Gastrocnemius medialis (tissue), 4 donors: ENCODE measurements at regions not wholly inside any gene's neighbourhood (a gene's known extent, or its start where the extent isn't known, plus 50 kb on each side); places are given as distances from the start of the nearest gene placed in this dataset.
"Not testable (repeated sequence)": the region's sequence is repeated elsewhere in the genome, so short reads cannot be mapped to it uniquely, and the experiment has no call there.

Experiments
- ATAC-seq, 2 donors: fragments of 150-250 bp; one replicate each; pipeline ENCODE4 v1.9.1; 2016
- DNase-seq, 2 donors: peaks; one replicate each; pipeline ENCODE4 v3.0.0-alpha.2; 2019
- H3K27ac ChIP-seq, 4 donors: fragments of 200-600 bp; sonication (generic); 1 replicate in 1 of 4; 2 replicates in 3 of 4; pipeline ENCODE4 v1.5.1; 2016 to 2018; ENCODE audit warnings: mild to moderate bottlenecking in 2 of 4, moderate library complexity in 1 of 4
- H3K27me3 ChIP-seq, 3 donors: fragments of 200-600 bp; sonication (generic) in 2 of 3; 1 replicate in 1 of 3; 2 replicates in 2 of 3; pipeline versions ENCODE4 v1.5.1 to v1.6.0; 2016 to 2019; ENCODE audit warnings: mild to moderate bottlenecking in 1 of 3, moderate library complexity in 1 of 3
- H3K36me3 ChIP-seq, 2 donors: fragments of 200-600 bp; sonication (generic) in 1 of 2; one replicate each; pipeline ENCODE4 v1.5.1; 2017 to 2018
- H3K4me1 ChIP-seq, 2 donors: fragments of 200-600 bp; sonication (generic) in 1 of 2; one replicate each; pipeline ENCODE4 v1.5.1; 2016 to 2017; ENCODE audit warnings: mild to moderate bottlenecking in 2 of 2
- H3K4me3 ChIP-seq, 4 donors: fragments of 200-600 bp; sonication (generic) in 3 of 4; 1 replicate in 1 of 4; 2 replicates in 3 of 4; pipeline ENCODE4 v1.5.1; 2016 to 2019; ENCODE audit warnings: mild to moderate bottlenecking in 2 of 4
- H3K9me3 ChIP-seq, 3 donors: fragments of 200-600 bp; sonication (generic) in 2 of 3; 1 replicate in 1 of 3; 2 replicates in 2 of 3; pipeline ENCODE4 v1.5.1; 2016 to 2019
- CTCF ChIP-seq, 5 experiments: fragments of 450-650 bp in 3 of 5; fragments of 200-600 bp in 2 of 5; sonication (generic) in 2 of 5; IDR thresholded peaks in 4 of 5; conservative IDR thresholded peaks in 1 of 5; 1 replicate in 4 of 5; 2 replicates in 1 of 5; pipeline ENCODE4 v1.5.1; 2016 to 2019; ENCODE audit warnings: antibody characterized with exemption in 5 of 5, mild to moderate bottlenecking in 3 of 5, moderate library complexity in 3 of 5
- POLR2A ChIP-seq, 2 donors: fragments of 450-650 bp; IDR thresholded peaks; one replicate each; pipeline ENCODE4 v1.6.1; 2017; ENCODE audit warnings: antibody characterized with exemption in 2 of 2, mild to moderate bottlenecking in 2 of 2, moderate library complexity in 2 of 2
- in situ Hi-C, 4 donors: fragments of 200-750 bp; cut with MboI; loops; one replicate each; pipeline versions ENCODE4 v1.15.0 to v1.8.0; 2017; ENCODE audit warnings: low sequenced_read_pairs in 4 of 4
- intact Hi-C: fragments of 100-400 bp; cut with DNase I; formaldehyde crosslinking; loops from one replicate; pipeline ENCODE4 v1.15.1; 2023; ENCODE audit warnings: low total_unique reads

- Histone ChIP-seq H3K9me3 (no peaks in the 10 kb centered on the region), H3K4me3 (no peak overlapping the region), H3K4me1 (no peaks in the 10 kb centered on the region), H3K27ac (no peak overlapping the region), H3K36me3 (no peaks in the 10 kb centered on the region), H3K27me3 (no peaks in the 10 kb centered on the region)
- TF ChIP-seq POLR2A (IDR thresholded peaks at IDR 0.05) = no peak
- TF ChIP-seq CTCF (IDR thresholded peaks at IDR 0.05 in 4 of 5, conservative IDR thresholded peaks at IDR 0.05 in 1 of 5) = no peak
- DNase-seq (no peak), ATAC-seq (no peak)
- in situ Hi-C loops = no loop called here
- intact Hi-C loops = no loop called here
These were observed 690.9 kb downstream of the ISL1 start for GRCh38 chr5:52073993-52074689.

- Histone ChIP-seq H3K4me3 (no peak overlapping the region), H3K27ac (no peak overlapping the region), H3K36me3 (no peaks in the 10 kb centered on the region), H3K9me3 (no peaks in the 10 kb centered on the region), H3K4me1 (no peaks in the 10 kb centered on the region), H3K27me3 (no peaks in the 10 kb centered on the region)
- ATAC-seq (no peak), DNase-seq (no peak)
- intact Hi-C loops (no loop called here), in situ Hi-C loops (no loop called here)
- no peak for TF ChIP-seq POLR2A (IDR thresholded peaks at IDR 0.05)
- TF ChIP-seq CTCF (IDR thresholded peaks at IDR 0.05 in 4 of 5, conservative IDR thresholded peaks at IDR 0.05 in 1 of 5) = no peak
These were observed 694.9 kb downstream of the ISL1 start for GRCh38 chr5:52077941-52078815.

- H3K4me3 ChIP-seq, H3K27me3 ChIP-seq, H3K4me1 ChIP-seq, H3K9me3 ChIP-seq, DNase-seq, in situ Hi-C loops, ATAC-seq, H3K36me3 ChIP-seq, H3K27ac ChIP-seq, intact Hi-C loops: not testable (repeated sequence)
These were observed 685.4 kb upstream of the ITGA1 start for GRCh38 chr5:52102311-52102710.

GRCh38 chr5:52107210-52107905 lies 680.4 kb upstream of the ITGA1 start:
- TF ChIP-seq POLR2A (IDR thresholded peaks at IDR 0.05) (no peak), CTCF (IDR thresholded peaks at IDR 0.05 in 4 of 5, conservative IDR thresholded peaks at IDR 0.05 in 1 of 5) (no peak)
- in situ Hi-C loops (no loop called here), intact Hi-C loops (no loop called here)
- no peak for DNase-seq
- H3K27me3 ChIP-seq = no peaks in the 10 kb centered on the region
- no peak overlapping the region for H3K27ac ChIP-seq
- no peaks in the 10 kb centered on the region for H3K9me3 ChIP-seq
- ATAC-seq = no peak
- H3K4me1 ChIP-seq = no peaks in the 10 kb centered on the region
- no peaks in the 10 kb centered on the region for H3K36me3 ChIP-seq
- no peak overlapping the region for H3K4me3 ChIP-seq

GRCh38 chr5:52119768-52120167 lies 667.9 kb upstream of the ITGA1 start:
- H3K27me3 ChIP-seq = no peaks in the 10 kb centered on the region
- TF ChIP-seq CTCF (IDR thresholded peaks at IDR 0.05 in 4 of 5, conservative IDR thresholded peaks at IDR 0.05 in 1 of 5) = no peak
- no peak for TF ChIP-seq POLR2A (IDR thresholded peaks at IDR 0.05)
- no peaks in the 10 kb centered on the region for H3K9me3 ChIP-seq
- intact Hi-C loops (no loop called here), in situ Hi-C loops (no loop called here)
- no peaks in the 10 kb centered on the region for H3K4me1 ChIP-seq
- no peak overlapping the region for H3K27ac ChIP-seq
- ATAC-seq (no peak), DNase-seq (no peak)
- no peaks in the 10 kb centered on the region for H3K36me3 ChIP-seq
- H3K4me3 ChIP-seq = no peak overlapping the region
